Progenitor cell of endocrine pancreas (in vitro differentiated cells): ENCODE measurements at regions not wholly inside any gene's neighbourhood (a gene's known extent, or its start where the extent isn't known, plus 50 kb on each side); places are given as distances from the start of the nearest gene placed in this dataset.
"Not testable (repeated sequence)": the region's sequence is repeated elsewhere in the genome, so short reads cannot be mapped to it uniquely, and the experiment has no call there.

ENCODE experiments used
- DNase-seq: peaks from one replicate; pipeline ENCODE4 v3.0.0; 2021; ENCODE audit warnings: low spot score; ENCODE audit not compliant: unreplicated experiment
- H3K27ac Mint-ChIP-seq: 2 replicates; pipeline ENCODE4 v1.8.0; 2021; ENCODE audit warnings: mild to moderate bottlenecking, moderate library complexity, mixed read lengths
- H3K27me3 Mint-ChIP-seq: 2 replicates; pipeline ENCODE4 v1.8.0; 2021; ENCODE audit warnings: mixed read lengths
- H3K36me3 Mint-ChIP-seq: 2 replicates; pipeline ENCODE4 v1.8.0; 2022; ENCODE audit warnings: mixed read lengths; ENCODE audit not compliant: insufficient read depth
- H3K4me1 Mint-ChIP-seq: 2 replicates; pipeline ENCODE4 v1.8.0; 2021; ENCODE audit warnings: low read depth, mixed read lengths
- H3K4me3 Mint-ChIP-seq: 2 replicates; pipeline ENCODE4 v1.8.0; 2021; ENCODE audit warnings: low read depth, mild to moderate bottlenecking, moderate library complexity, mixed read lengths
- H3K9me3 Mint-ChIP-seq: 2 replicates; pipeline ENCODE4 v1.8.0; 2021; ENCODE audit warnings: low read depth, mixed read lengths
- TF ChIP-seq, protein P1 (sequence below): fragments of 200-600 bp; sonication (generic); IDR thresholded peaks from one replicate; pipeline ENCODE4 v1.5.0; 2021; ENCODE audit warnings: antibody characterized with exemption, mild to moderate bottlenecking; ENCODE audit not compliant: unreplicated experiment

- no peak overlapping the region for H3K27ac Mint-ChIP-seq
- peaks cover 3% of the 10 kb centered on the region for H3K27me3 Mint-ChIP-seq
- DNase-seq = no peak
- H3K4me1 Mint-ChIP-seq = no peaks in the 10 kb centered on the region
- no peak overlapping the region for H3K4me3 Mint-ChIP-seq
- H3K9me3 Mint-ChIP-seq = peaks cover 5% of the 10 kb centered on the region
- H3K36me3 Mint-ChIP-seq = no peaks in the 10 kb centered on the region
- TF ChIP-seq, protein P1, sequence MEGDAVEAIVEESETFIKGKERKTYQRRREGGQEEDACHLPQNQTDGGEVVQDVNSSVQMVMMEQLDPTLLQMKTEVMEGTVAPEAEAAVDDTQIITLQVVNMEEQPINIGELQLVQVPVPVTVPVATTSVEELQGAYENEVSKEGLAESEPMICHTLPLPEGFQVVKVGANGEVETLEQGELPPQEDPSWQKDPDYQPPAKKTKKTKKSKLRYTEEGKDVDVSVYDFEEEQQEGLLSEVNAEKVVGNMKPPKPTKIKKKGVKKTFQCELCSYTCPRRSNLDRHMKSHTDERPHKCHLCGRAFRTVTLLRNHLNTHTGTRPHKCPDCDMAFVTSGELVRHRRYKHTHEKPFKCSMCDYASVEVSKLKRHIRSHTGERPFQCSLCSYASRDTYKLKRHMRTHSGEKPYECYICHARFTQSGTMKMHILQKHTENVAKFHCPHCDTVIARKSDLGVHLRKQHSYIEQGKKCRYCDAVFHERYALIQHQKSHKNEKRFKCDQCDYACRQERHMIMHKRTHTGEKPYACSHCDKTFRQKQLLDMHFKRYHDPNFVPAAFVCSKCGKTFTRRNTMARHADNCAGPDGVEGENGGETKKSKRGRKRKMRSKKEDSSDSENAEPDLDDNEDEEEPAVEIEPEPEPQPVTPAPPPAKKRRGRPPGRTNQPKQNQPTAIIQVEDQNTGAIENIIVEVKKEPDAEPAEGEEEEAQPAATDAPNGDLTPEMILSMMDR = no peak
Measured at GRCh38 chr5:107739661-107740060, 68.9 kb upstream of the EFNA5 start.

DNA sequence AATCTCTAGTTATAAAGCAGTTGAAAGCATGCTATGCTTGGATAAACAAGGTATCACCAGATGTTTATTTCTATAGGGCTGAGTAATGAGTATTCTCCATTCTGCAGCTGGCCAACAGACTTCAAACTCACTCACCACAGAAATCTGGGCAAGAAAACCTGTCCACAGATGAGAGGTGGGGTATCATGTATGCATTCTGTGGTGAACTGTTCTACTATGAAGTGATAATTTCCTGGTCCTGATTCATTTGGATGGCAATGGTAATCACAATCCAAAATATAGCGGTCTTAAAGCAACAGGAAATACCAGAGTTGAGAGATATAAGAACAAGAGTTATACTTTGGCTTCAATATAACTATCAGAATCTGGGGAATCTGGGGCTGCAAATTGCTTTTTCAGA, 65.9 kb upstream of the EFNA5 start:
- Mint-ChIP-seq H3K4me3 (no peak overlapping the region), H3K27ac (no peak overlapping the region), H3K36me3 (no peaks in the 10 kb centered on the region), H3K4me1 (no peaks in the 10 kb centered on the region), H3K27me3 (no peaks in the 10 kb centered on the region), H3K9me3 (peaks cover 5% of the 10 kb centered on the region)
- DNase-seq = no peak
- TF ChIP-seq, protein P1 = no peak

- not testable (repeated sequence) for H3K27ac Mint-ChIP-seq, H3K4me3 Mint-ChIP-seq, DNase-seq, H3K27me3 Mint-ChIP-seq, H3K9me3 Mint-ChIP-seq, H3K4me1 Mint-ChIP-seq, H3K36me3 Mint-ChIP-seq
Measured at GRCh38 chr5:107736089-107736488, 65.4 kb upstream of the EFNA5 start.

DNA sequence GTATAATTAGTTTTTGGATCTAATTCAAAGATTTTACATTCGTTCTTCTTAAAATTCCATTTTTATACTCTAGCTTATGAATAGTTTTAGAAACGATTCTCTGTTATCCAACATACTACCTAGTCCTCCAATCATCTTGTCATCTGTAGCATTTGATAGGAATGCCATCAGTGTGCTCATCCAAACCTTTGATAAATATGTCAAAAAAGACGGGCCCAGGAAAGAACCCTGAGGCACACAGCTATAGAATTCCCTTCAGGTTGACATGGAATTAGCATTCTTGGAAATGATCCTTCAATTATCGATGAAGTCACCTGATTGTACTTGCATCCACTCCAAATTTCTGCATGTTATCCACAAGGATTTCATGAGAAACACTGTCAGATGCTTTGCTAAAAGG, 64.8 kb upstream of the EFNA5 start:
- peaks cover under 1% of the 10 kb centered on the region for H3K9me3 Mint-ChIP-seq
- H3K36me3 Mint-ChIP-seq = no peaks in the 10 kb centered on the region
- no peak overlapping the region for H3K4me3 Mint-ChIP-seq
- H3K4me1 Mint-ChIP-seq = no peaks in the 10 kb centered on the region
- H3K27ac Mint-ChIP-seq = no peak overlapping the region
- no peak for DNase-seq
- TF ChIP-seq, protein P1 = no peak
- H3K27me3 Mint-ChIP-seq = no peaks in the 10 kb centered on the region

DNA sequence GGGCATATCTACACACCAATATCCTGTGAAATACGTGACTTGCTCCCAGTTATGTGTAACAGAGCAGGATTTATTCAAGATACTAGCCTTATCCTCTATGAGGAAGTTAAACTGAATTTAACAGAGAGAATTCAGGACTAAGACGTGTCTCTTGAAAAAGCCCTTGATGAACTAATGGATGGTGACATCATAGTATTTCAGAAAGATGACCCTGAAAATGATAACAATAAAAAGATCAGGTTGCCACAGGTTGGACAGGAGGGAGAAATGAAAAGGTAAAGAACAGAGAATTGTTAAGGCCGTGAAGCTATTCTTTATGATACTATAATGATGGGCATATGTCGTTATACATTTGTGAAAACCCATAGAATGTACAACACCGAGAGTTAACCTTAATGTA, 56.2 kb upstream of the EFNA5 start:
- H3K27me3 Mint-ChIP-seq = no peaks in the 10 kb centered on the region
- peaks cover 3% of the 10 kb centered on the region for H3K36me3 Mint-ChIP-seq
- no peak overlapping the region for H3K27ac Mint-ChIP-seq
- H3K4me1 Mint-ChIP-seq = no peaks in the 10 kb centered on the region
- no peak overlapping the region for H3K4me3 Mint-ChIP-seq
- TF ChIP-seq, protein P1 = no peak
- H3K9me3 Mint-ChIP-seq = peaks cover 27% of the 10 kb centered on the region
- DNase-seq = no peak

- Mint-ChIP-seq H3K9me3 (peaks cover 46% of the 10 kb centered on the region), H3K4me3 (no peak overlapping the region), H3K27me3 (no peaks in the 10 kb centered on the region), H3K36me3 (peaks cover 3% of the 10 kb centered on the region), H3K27ac (no peak overlapping the region), H3K4me1 (no peaks in the 10 kb centered on the region)
- TF ChIP-seq, protein P1 = no peak
- DNase-seq = no peak
Measured at GRCh38 chr5:107724642-107725041, 53.9 kb upstream of the EFNA5 start.

GRCh38 chr5:107721241-107721640, 50.5 kb upstream of the EFNA5 start:
- peaks cover 52% of the 10 kb centered on the region for H3K9me3 Mint-ChIP-seq
- not testable (repeated sequence) for H3K36me3 Mint-ChIP-seq, H3K27ac Mint-ChIP-seq, DNase-seq, H3K4me1 Mint-ChIP-seq, H3K27me3 Mint-ChIP-seq, H3K4me3 Mint-ChIP-seq
